ENCODE measurements at regions not wholly inside any gene's neighbourhood (a gene's known extent, or its start where the extent isn't known, plus 50 kb on each side); places are given as distances from the start of the nearest gene placed in this dataset.
"Not testable (repeated sequence)": the region's sequence is repeated elsewhere in the genome, so short reads cannot be mapped to it uniquely, and the experiment has no call there.

DNA sequence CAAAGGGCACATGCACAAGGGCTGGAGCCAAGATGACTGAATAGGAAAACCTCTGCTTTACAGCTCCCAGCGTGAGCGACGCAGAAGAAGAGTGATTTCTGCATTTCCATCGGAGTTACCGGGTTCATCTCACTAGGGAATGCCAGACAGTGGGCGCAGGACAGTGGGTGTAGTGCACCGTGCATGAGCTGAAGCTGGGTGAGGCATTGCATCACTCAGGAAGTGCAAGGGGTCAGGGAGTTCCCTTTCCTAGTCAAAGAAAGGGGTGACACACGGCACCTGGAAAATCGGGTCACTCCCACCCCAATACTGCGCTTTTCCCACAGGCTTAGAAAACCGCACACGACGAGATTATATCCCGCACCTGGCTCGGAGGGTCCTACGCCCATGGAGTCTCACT, 64.5 kb upstream of the HTR1E start:
- CTCF ChIA-PET; H3K27me3 ChIP-seq (ENCODE audit: control insufficient read depth in 2 of 2, insufficient read depth in 2 of 2, low read length in 2 of 2); POLR2A ChIA-PET; H3K27ac Mint-ChIP-seq; intact Hi-C loops (cut with micrococcal nuclease); H3K4me3 Mint-ChIP-seq; H3K4me1 Mint-ChIP-seq; H3K27me3 Mint-ChIP-seq; H3K27ac ChIP-seq (ENCODE audit: low read depth, low read length); H3K4me3 ChIP-seq (ENCODE audit: low read length); H3K4me1 ChIP-seq (ENCODE audit: control insufficient read depth in 2 of 2, insufficient read depth in 2 of 2, low read length in 2 of 2); ATAC-seq; H3K36me3 ChIP-seq (ENCODE audit: control insufficient read depth in 2 of 3, insufficient read depth in 3 of 3, low read length in 3 of 3); DNase-seq: not testable (repeated sequence)
- H3K9me3 Mint-ChIP-seq: peaks cover 14 to 64% (median 39%) of the 10 kb centered on the region in 11 donors
- peaks cover 0 to 20% (median 0%) of the 10 kb centered on the region in 3 experiments for H3K9me3 ChIP-seq (ENCODE audit: control insufficient read depth in 2 of 3, low read length in 3 of 3)
- H3K36me3 Mint-ChIP-seq: peaks cover 0 to 16% (median 0%) of the 10 kb centered on the region in 5 donors

DNA sequence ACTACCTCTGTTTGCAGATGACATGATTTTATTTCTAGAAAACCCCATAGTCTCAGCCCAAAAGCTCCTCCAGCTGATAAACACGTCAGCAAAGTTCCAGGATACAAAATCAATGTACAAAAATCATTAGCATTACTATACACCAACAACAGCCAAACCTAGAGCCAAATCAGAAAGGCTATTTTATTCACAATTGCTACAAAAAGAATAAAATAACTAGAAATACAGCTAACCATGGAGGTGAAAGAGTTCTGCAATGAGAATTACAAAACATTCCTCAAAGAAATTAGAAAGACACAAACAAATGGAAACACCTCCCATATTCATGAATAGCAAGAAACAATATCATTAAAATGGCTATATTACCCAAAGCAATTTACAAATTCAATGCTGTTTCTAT, 65.6 kb upstream of the HTR1E start:
- no peak for DNase-seq
- intact Hi-C loops (cut with micrococcal nuclease): no loop called here
- Histone ChIP-seq H3K27ac (ENCODE audit: low read depth, low read length) (no peak overlapping the region), H3K27me3 (ENCODE audit: control insufficient read depth in 2 of 2, insufficient read depth in 2 of 2, low read length in 2 of 2) (no peaks in the 10 kb centered on the region), H3K9me3 (ENCODE audit: control insufficient read depth in 2 of 3, low read length in 3 of 3) (peaks cover 0 to 29% (median 0%) of the 10 kb centered on the region in 3 experiments), H3K36me3 (ENCODE audit: control insufficient read depth in 2 of 3, insufficient read depth in 3 of 3, low read length in 3 of 3) (no peaks in the 10 kb centered on the region), H3K4me1 (ENCODE audit: control insufficient read depth in 2 of 2, insufficient read depth in 2 of 2, low read length in 2 of 2) (no peaks in the 10 kb centered on the region), H3K4me3 (ENCODE audit: low read length) (no peak overlapping the region)
- ATAC-seq: no peak
- POLR2A ChIA-PET: no interaction called here
- no peak overlapping the region for H3K4me3 Mint-ChIP-seq
- peaks cover 0 to 16% (median 0%) of the 10 kb centered on the region in 5 donors for H3K36me3 Mint-ChIP-seq
- peaks cover 17 to 70% (median 43%) of the 10 kb centered on the region in 11 donors for H3K9me3 Mint-ChIP-seq
- H3K27ac Mint-ChIP-seq: no peak overlapping the region
- no peaks in the 10 kb centered on the region for H3K27me3 Mint-ChIP-seq
- CTCF ChIA-PET: no interaction called here
- H3K4me1 Mint-ChIP-seq: no peaks in the 10 kb centered on the region

DNA sequence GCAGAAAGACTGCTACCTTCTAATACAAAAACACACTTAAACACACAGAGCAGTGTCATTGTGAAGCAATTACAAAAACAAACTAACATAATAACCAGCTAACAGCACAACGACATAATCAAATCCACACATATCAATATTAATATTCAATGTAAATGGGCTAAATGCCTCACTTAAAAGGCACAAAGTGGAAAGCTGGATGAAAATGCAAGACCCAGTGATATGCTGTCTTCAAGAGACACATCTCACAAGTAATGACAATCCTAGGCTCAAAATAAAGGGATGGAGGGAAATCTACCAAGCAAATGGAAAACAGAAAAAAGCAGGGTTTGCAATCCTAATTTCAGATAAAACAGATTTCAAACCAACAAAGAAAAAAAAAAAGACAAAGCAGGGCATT, 67.8 kb upstream of the HTR1E start:
- CTCF ChIA-PET: no interaction called here
- POLR2A ChIA-PET: no interaction called here
- peaks cover 0 to 16% (median 0%) of the 10 kb centered on the region in 5 donors for H3K36me3 Mint-ChIP-seq
- no peaks in the 10 kb centered on the region for H3K4me1 ChIP-seq (ENCODE audit: control insufficient read depth in 2 of 2, insufficient read depth in 2 of 2, low read length in 2 of 2)
- DNase-seq (no peak), ATAC-seq (no peak)
- intact Hi-C loops (cut with micrococcal nuclease): no loop called here
- no peaks in the 10 kb centered on the region for H3K36me3 ChIP-seq (ENCODE audit: control insufficient read depth in 2 of 3, insufficient read depth in 3 of 3, low read length in 3 of 3)
- H3K27me3 Mint-ChIP-seq: no peaks in the 10 kb centered on the region
- no peak overlapping the region for H3K27ac ChIP-seq (ENCODE audit: low read depth, low read length)
- no peaks in the 10 kb centered on the region for H3K4me1 Mint-ChIP-seq
- H3K27ac Mint-ChIP-seq: no peak overlapping the region
- no peak overlapping the region for H3K4me3 Mint-ChIP-seq
- H3K27me3 ChIP-seq (ENCODE audit: control insufficient read depth in 2 of 2, insufficient read depth in 2 of 2, low read length in 2 of 2): no peaks in the 10 kb centered on the region
- H3K9me3 Mint-ChIP-seq: peaks cover 14 to 68% (median 38%) of the 10 kb centered on the region in 11 donors
- H3K4me3 ChIP-seq (ENCODE audit: low read length): no peak overlapping the region
- H3K9me3 ChIP-seq (ENCODE audit: control insufficient read depth in 2 of 3, low read length in 3 of 3): peaks cover 0 to 29% (median 0%) of the 10 kb centered on the region in 3 experiments

DNA sequence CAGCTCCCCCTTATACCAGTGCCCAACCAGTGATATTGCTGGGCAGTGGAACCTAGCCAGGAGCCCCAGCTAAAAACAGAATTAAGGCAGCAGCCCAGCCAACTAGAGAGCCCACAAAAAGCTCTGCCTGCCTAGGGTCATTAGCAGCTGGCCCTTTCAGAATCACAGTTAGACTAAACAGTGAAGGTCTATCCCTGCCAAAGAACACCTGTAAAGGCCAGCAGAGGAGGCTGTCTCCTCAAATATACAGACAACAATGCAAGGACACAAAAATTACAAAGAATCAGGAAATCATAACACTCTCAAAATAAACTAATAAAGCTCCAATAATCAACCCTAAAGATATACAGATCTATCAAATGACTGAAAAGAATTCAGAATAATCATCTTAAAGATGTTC, 77.8 kb upstream of the HTR1E start:
- Mint-ChIP-seq H3K9me3 (peaks cover 0 to 4% (median 0%) of the 10 kb centered on the region in 11 donors), H3K27ac (no peak overlapping the region), H3K27me3 (peaks cover 0 to 2% (median 0%) of the 10 kb centered on the region in 5 donors), H3K36me3 (no peaks in the 10 kb centered on the region), H3K4me3 (no peak overlapping the region), H3K4me1 (no peaks in the 10 kb centered on the region)
- ChIA-PET CTCF (no interaction called here), POLR2A (no interaction called here)
- intact Hi-C loops (cut with micrococcal nuclease): no loop called here
- DNase-seq: no peak
- no peak overlapping the region for H3K4me3 ChIP-seq (ENCODE audit: low read length)
- ATAC-seq: no peak
- H3K9me3 ChIP-seq (ENCODE audit: control insufficient read depth in 2 of 3, low read length in 3 of 3): no peaks in the 10 kb centered on the region
- H3K36me3 ChIP-seq (ENCODE audit: control insufficient read depth in 2 of 3, insufficient read depth in 3 of 3, low read length in 3 of 3): no peaks in the 10 kb centered on the region
- no peaks in the 10 kb centered on the region for H3K4me1 ChIP-seq (ENCODE audit: control insufficient read depth in 2 of 2, insufficient read depth in 2 of 2, low read length in 2 of 2)
- no peak overlapping the region for H3K27ac ChIP-seq (ENCODE audit: low read depth, low read length)
- H3K27me3 ChIP-seq (ENCODE audit: control insufficient read depth in 2 of 2, insufficient read depth in 2 of 2, low read length in 2 of 2): no peaks in the 10 kb centered on the region

DNA sequence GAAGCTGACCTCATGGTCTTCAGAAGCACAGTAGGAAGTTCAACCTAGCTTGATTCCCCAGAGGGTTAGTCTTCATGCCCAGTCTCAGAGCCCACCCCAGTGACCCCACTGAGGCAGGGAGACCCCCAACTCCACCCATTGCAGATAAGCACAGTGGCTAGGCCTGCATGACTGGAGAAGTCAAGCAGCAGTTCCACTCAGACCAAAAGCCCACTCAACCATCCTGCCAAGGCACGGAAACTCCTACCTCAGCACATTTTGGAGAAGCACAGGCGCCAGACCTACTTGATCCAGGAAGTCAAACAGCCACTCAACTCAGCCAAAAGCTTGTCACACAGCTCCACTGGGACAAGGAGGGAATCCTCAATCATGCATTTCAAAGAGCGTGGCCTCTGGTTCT, 78.4 kb upstream of the HTR1E start:
- Mint-ChIP-seq H3K9me3 (peaks cover 0 to 4% (median 0%) of the 10 kb centered on the region in 11 donors), H3K4me3 (no peak overlapping the region), H3K4me1 (no peaks in the 10 kb centered on the region), H3K27me3 (peaks cover 0 to 5% (median 0%) of the 10 kb centered on the region in 5 donors), H3K36me3 (no peaks in the 10 kb centered on the region), H3K27ac (no peak overlapping the region)
- DNase-seq: no peak
- ChIA-PET CTCF (no interaction called here), POLR2A (no interaction called here)
- Histone ChIP-seq H3K9me3 (ENCODE audit: control insufficient read depth in 2 of 3, low read length in 3 of 3) (no peaks in the 10 kb centered on the region), H3K4me1 (ENCODE audit: control insufficient read depth in 2 of 2, insufficient read depth in 2 of 2, low read length in 2 of 2) (no peaks in the 10 kb centered on the region), H3K4me3 (ENCODE audit: low read length) (no peak overlapping the region), H3K27me3 (ENCODE audit: control insufficient read depth in 2 of 2, insufficient read depth in 2 of 2, low read length in 2 of 2) (no peaks in the 10 kb centered on the region), H3K27ac (ENCODE audit: low read depth, low read length) (no peak overlapping the region), H3K36me3 (ENCODE audit: control insufficient read depth in 2 of 3, insufficient read depth in 3 of 3, low read length in 3 of 3) (no peaks in the 10 kb centered on the region)
- ATAC-seq: no peak
- intact Hi-C loops (cut with micrococcal nuclease): no loop called here

DNA sequence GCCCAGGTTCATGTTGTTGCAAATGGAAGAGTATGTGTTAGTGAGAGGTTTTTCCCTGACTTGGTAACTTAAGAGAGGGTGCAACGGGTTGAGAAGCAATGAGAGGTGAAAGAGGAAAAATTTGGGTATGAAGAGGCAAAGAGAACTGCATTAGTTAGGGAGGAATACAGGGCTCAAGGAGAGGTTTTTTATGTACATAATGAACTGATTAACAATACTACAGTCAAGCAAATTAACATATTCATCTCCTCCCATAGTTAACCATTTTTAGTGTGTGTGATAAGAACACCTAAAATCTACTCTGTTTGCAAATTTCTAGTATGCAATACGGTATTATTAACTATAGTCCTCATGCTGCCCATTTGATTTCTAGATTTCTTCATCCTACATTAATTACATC, 79.5 kb upstream of the HTR1E start:
- ChIA-PET POLR2A (no interaction called here), CTCF (no interaction called here)
- Mint-ChIP-seq H3K4me1 (no peaks in the 10 kb centered on the region), H3K36me3 (no peaks in the 10 kb centered on the region), H3K9me3 (peaks cover 0 to 4% (median 0%) of the 10 kb centered on the region in 11 donors), H3K27me3 (peaks cover 0 to 5% (median 0%) of the 10 kb centered on the region in 5 donors), H3K27ac (no peak overlapping the region), H3K4me3 (no peak overlapping the region)
- Histone ChIP-seq H3K4me1 (ENCODE audit: control insufficient read depth in 2 of 2, insufficient read depth in 2 of 2, low read length in 2 of 2) (no peaks in the 10 kb centered on the region), H3K27ac (ENCODE audit: low read depth, low read length) (no peak overlapping the region), H3K27me3 (ENCODE audit: control insufficient read depth in 2 of 2, insufficient read depth in 2 of 2, low read length in 2 of 2) (no peaks in the 10 kb centered on the region), H3K4me3 (ENCODE audit: low read length) (no peak overlapping the region), H3K9me3 (ENCODE audit: control insufficient read depth in 2 of 3, low read length in 3 of 3) (no peaks in the 10 kb centered on the region), H3K36me3 (ENCODE audit: control insufficient read depth in 2 of 3, insufficient read depth in 3 of 3, low read length in 3 of 3) (no peaks in the 10 kb centered on the region)
- ATAC-seq: no peak
- DNase-seq: no peak
- intact Hi-C loops (cut with micrococcal nuclease): loop anchor here in 1 of 2 donors (2.0 kb wide), 1 partner anchor 935 kb away; no protein-coding TSS in a partner anchor

DNA sequence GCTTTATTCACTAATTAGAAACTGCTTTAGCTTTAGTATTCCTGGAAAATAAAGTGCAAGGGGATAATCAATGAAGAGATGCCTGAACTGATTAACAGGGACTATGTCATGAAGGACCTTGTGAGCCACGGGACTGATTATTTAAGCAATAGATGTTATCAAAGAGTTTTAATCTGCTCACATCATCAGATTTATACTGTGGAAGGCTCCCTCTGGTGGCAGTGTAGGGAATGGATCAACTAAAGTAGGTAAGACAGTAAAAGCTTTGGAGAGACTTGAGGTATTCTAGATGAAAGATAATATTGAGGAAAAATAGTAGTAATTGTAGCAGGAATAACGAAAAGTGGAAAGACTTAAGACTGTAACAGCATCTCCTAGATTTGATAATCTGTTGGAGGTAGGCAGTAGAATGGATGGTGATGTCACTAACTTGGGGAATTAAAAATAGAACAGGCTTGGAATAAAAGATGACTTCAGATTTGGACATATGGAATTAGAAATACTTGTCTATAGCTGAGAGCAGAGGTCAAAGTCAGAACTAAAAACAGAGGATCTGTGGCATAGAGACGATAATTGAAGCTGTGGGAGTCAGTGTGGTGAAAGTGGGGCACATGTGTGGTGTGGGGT, 80.3 kb upstream of the HTR1E start:
- H3K9me3 ChIP-seq (ENCODE audit: control insufficient read depth in 2 of 3, low read length in 3 of 3): no peaks in the 10 kb centered on the region
- peak in 1 of 9 donors; percentile 2 for DNase-seq
- no peak overlapping the region for H3K27ac ChIP-seq (ENCODE audit: low read depth, low read length)
- CTCF ChIA-PET: interaction anchor here (0.7 kb wide), 1 partner anchor 654 kb away, joined by 4 read pairs; no protein-coding TSS in a partner anchor
- no peaks in the 10 kb centered on the region for H3K36me3 ChIP-seq (ENCODE audit: control insufficient read depth in 2 of 3, insufficient read depth in 3 of 3, low read length in 3 of 3)
- H3K4me3 Mint-ChIP-seq: no peak overlapping the region
- H3K4me3 ChIP-seq (ENCODE audit: low read length): no peak overlapping the region
- no peaks in the 10 kb centered on the region for H3K4me1 ChIP-seq (ENCODE audit: control insufficient read depth in 2 of 2, insufficient read depth in 2 of 2, low read length in 2 of 2)
- H3K27me3 Mint-ChIP-seq: peaks cover 0 to 5% (median 0%) of the 10 kb centered on the region in 5 donors
- H3K36me3 Mint-ChIP-seq: no peaks in the 10 kb centered on the region
- H3K27me3 ChIP-seq (ENCODE audit: control insufficient read depth in 2 of 2, insufficient read depth in 2 of 2, low read length in 2 of 2): no peaks in the 10 kb centered on the region
- intact Hi-C loops (cut with micrococcal nuclease): loop anchor here in 1 of 2 donors (2.0 kb wide), 1 partner anchor 934 kb away; no protein-coding TSS in a partner anchor
- peaks cover 0 to 4% (median 0%) of the 10 kb centered on the region in 11 donors for H3K9me3 Mint-ChIP-seq
- ATAC-seq: no peak
- no peak overlapping the region for H3K27ac Mint-ChIP-seq
- H3K4me1 Mint-ChIP-seq: no peaks in the 10 kb centered on the region
- POLR2A ChIA-PET: no interaction called here
